GM03348 (cell line): ENCODE measurements at regions not wholly inside any gene's neighbourhood (a gene's known extent, or its start where the extent isn't known, plus 50 kb on each side); places are given as distances from the start of the nearest gene placed in this dataset.

ENCODE experiments used
- DNase-seq: peaks from one replicate; pipeline ENCODE4 v3.0.0; 2012; ENCODE audit warnings: low spot score

GRCh38 chr10:33812586-33812985 is 478.1 kb upstream of the NRP1 start:
- DNase-seq = no peak

DNA sequence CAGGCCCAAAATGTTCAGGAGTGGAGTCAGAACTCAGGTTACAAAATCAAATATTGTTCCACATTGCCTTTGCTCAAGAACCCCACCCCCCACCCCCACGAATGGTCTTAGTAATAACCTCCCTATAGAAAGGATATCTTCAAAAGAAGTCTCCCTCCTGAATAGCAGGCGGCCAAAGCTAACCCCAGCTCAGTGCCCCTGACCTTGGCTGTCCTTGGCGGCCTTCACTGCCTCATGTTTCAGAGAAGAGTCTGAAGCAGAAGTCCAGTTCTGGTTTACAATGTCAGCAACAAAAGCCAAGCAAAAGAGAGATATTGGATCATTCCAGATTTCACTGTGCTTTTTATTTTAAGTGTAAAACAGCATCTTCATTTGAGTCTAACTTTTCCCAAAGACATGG is 476.5 kb upstream of the NRP1 start:
- no peak for DNase-seq

DNA sequence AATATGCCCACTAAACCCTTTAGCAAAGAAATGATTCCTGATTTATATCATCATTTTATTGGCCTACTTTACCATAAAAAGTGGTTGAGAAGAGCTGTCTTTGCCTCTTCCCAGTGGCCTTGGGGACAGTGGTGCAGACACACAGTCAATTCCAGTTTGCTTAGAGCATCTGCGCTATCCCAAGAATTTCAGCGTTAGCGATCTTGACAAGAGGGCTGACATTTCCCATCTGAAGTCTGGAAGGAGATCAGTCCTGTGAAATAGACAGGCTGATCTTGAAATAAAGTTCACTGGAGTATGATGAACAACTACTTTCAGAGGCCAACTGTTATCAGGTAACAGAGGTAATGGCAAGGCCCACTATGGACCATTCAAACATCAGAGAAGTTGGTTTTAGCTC is 475.3 kb upstream of the NRP1 start:
- no peak for DNase-seq

- DNase-seq = no peak
Measured at GRCh38 chr10:33808475-33808874, 474.0 kb upstream of the NRP1 start.

DNA sequence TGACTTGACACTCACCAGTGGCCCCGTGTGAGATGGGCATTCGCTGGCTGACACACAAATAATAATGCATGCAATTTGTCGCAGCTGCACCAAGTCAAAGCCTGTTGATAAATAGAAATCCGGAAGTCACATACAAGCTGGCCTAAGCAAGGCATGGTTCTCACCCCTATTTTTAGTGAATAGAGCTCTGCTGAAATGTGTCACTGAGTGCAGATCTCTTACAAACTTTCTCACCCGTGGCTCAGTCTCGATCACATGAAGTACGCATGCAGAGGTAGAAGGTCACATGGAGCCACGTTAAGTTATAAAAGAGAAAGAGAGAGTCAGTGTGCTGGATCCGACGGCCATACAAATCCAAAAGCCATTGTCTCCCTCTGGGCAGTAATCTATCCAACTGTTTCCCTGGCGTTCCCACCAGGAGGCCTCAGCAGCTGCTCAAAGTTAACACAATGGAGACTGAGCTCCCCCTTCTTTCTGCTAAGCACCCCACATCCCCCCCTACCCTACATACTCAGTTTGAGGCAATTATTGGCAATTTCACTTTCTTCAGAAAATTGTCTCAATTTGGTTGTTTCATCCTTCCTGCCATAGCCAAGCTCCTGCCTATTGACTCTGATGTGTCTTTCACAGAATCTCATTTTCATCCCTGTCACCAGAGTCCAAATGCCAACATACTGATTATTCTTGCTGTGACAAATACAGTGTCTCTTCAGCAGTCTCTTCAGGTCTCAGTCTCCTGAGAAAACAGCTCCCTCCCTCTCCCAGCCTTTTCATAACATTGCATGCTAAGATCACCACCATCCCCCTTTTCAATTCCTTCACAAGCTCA is 473.3 kb upstream of the NRP1 start:
- no peak for DNase-seq

- DNase-seq = no peak
Measured at GRCh38 chr10:33805831-33806230, 471.4 kb upstream of the NRP1 start.

DNA sequence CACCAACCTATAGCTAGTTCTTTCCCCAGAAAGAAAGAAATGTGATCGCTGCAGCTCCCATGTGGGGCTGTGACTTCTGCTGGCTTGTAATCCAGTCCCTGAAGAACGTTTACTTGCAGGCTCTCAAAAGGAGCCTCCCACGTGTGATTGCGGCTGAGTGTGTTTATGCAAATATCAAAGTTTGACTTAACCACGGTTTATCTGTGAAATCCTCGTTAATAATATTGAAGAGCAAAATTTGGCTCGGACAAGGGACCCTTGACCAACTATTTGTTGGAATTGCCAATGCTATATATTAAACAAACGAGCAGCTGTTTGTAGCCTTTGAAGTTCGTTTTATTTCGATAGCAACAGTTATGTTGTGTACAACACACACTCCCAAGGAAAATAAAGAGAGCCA is 470.1 kb upstream of the NRP1 start:
- no peak for DNase-seq

DNA sequence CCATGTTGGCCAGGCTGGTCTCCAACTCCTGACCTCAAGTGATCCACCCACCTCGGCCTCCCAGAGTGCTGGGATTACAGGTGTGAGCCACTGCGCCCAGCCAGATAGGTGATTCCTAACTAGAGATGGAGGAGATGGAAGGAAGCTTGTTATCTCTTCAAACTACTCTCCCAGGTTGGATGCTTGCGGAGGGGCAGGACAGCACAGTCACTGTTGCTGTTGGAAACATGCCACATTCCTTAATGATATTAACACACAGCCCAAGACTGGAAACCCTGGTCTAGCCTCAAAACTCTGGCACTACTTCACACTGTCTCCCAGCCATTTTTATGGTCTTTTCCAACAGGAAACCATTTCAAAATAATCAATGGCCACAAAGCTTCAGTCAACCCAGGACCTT is 468.8 kb upstream of the NRP1 start:
- DNase-seq = no peak

- no peak for DNase-seq
Measured at GRCh38 chr10:33802566-33802965, 468.1 kb upstream of the NRP1 start.

DNA sequence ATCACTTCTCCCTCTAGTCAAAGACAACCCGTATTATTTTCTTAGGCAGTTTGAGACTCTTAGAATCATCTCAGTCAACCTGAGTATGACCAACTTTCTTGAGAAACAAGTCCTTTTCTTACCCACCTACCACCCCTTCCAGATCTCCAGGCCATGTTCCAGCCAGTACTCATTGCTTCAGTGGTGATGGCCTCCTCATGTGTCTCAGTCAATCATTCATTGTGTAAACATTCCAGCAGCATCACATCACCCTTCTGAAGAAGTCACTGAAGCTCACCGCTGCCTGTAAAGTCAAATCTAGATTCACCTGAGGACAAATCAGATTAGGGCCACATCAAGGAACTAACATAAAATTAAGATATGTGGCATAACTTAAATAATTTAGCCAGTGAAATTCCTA is 467.2 kb upstream of the NRP1 start:
- DNase-seq = no peak

DNA sequence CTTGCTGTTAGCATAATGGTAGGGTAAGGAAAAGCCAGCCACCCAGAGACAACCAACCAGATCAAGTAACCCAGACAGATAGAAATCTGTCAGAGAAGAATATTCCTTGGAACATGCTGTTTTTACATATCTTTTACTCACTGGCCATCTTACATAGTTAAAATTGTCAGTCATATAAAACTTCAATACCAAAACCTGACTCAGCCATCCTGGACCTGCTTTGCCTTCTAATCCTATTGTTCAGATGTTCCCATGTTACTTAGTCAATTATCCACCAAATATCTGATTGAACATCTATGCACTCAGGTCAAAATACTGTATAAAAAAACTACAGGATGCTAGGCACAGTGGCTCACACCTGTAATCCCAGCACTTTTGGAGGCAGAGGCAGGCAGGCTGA is 466.5 kb upstream of the NRP1 start:
- no peak for DNase-seq

GRCh38 chr10:33800545-33800944 is 466.1 kb upstream of the NRP1 start:
- no peak for DNase-seq

DNA sequence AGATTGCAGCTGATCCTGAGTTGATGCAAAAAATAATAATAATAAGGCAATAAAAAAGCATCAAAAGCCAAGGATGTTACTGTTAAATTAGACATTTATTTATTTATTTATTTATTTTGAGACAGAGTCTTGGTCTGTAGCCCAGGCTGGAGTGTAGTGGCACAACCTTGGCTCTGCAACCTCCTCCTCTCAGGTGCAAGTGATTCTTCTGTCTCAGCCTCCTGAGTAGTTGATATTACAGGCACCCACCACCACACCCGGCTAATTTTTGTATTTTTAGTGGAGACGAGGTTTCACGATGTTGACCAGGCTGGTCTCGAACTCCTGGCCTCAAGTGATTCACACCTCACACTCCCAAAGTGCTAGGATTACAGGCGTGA is 465.5 kb upstream of the NRP1 start:
- no peak for DNase-seq

- DNase-seq = no peak
Measured at GRCh38 chr10:33799281-33799943, 464.9 kb upstream of the NRP1 start.

DNA sequence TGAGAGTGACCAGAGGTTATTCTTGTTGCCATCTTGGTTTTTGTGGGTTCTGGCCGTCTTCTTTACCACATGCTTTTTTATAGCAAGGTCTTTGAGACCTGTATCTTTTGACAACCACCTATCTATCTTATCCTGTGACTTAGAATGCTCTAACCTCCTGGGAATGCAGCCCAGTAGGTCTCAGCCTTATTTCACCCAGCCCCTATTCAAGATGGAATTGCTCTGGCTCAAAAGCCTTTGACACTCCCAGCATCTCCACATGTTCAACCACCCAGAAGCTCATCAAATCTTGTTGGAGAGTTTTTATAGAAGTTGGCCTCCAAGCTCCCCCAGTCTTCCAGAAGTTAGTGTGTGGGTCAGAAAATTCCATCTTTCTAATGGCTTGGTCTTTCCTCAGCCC is 464.3 kb upstream of the NRP1 start:
- no peak for DNase-seq

DNA sequence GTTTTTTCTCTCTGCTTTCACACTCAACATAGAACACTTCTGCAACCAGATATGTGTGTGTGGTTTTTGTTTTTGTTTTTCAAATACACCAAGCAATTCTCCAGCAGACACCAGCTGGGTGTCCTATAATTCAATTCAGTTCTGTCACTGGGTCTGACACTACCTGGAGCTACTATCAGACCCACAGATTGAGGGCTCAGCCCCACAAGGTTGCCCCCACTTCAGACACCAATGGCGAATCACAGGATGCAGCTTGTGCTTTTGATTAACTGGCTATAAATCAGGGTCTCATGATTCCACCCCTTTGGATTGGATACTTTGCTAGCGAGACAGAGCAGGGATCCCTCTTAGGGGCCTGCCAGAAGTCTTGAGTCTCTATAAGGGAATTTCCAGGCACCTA is 462.2 kb upstream of the NRP1 start:
- DNase-seq = no peak

DNA sequence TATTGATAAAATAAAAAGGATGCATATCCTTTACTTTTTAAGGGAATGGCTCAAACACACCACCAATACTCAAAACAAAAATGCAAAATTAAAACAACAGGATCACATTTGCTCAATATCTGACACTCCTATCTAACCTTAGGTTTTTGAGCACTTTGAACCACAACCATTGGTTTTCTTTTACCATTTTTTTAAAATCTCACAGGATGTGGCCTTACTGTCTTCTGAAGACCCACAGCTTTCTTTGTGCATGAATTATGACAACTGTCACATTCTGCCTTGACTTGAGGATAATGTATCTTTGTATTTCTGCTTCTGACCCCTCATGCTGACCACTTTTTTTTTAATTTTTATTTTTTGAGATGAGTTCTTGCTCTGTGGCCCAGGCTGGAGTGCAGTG is 461.1 kb upstream of the NRP1 start:
- DNase-seq = no peak

- no peak for DNase-seq
Measured at GRCh38 chr10:33794460-33794859, 460.0 kb upstream of the NRP1 start.

DNA sequence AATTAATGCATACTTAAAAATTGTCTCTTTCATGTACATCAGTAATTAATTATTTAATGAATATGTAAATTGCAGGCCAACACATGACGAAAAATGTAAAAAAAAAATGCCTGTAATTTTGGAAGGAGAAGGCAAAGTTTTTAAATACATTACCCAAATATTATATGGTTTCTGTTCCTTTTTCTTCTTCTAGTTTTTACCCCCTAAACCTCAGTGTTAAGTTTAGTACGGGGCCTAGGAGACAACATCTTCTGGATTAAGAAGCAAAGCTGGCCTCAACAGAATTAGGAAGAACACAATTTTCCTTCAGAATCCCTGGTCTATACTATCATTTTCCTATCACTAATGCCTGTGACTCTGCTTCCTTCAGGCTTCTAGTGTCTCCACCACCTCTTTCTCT is 459.3 kb upstream of the NRP1 start:
- no peak for DNase-seq

- DNase-seq = no peak
Measured at GRCh38 chr10:33791272-33791660, 456.8 kb upstream of the NRP1 start.

GRCh38 chr10:33790521-33791271 is 456.2 kb upstream of the NRP1 start:
- DNase-seq = no peak

- no peak for DNase-seq
Measured at GRCh38 chr10:33783557-33783956, 449.1 kb upstream of the NRP1 start.

- no peak for DNase-seq
Measured at GRCh38 chr10:33783078-33783477, 448.6 kb upstream of the NRP1 start.
